ENCODE measurements at regions not wholly inside any gene's neighbourhood (a gene's known extent, or its start where the extent isn't known, plus 50 kb on each side); places are given as distances from the start of the nearest gene placed in this dataset.

- no peak for TF ChIP-seq CTCF (conservative IDR thresholded peaks at IDR 0.05)
- TF ChIP-seq EZH2 (IDR thresholded peaks at IDR 0.05; ENCODE audit: low read depth), result no peak
Observed at GRCh38 chr9:83185488-83186154, 122.7 kb upstream of the RASEF start.

Data from PC-9 (cell line).